NB4 (cell line): ENCODE measurements at regions not wholly inside any gene's neighbourhood (a gene's known extent, or its start where the extent isn't known, plus 50 kb on each side); places are given as distances from the start of the nearest gene placed in this dataset.

ENCODE experiments used
- MYC ChIP-seq: IDR thresholded peaks from 2 replicates; pipeline ENCODE4 v1.6.1; 2011; ENCODE audit warnings: low read depth, low read length
- POLR2A ChIP-seq: IDR thresholded peaks from 2 replicates; pipeline ENCODE4 v1.6.1; 2011; ENCODE audit warnings: mild to moderate bottlenecking; ENCODE audit not compliant: insufficient read length; ENCODE audit errors: extremely low read depth
- TF ChIP-seq, protein P1 (sequence below): IDR thresholded peaks from 2 replicates; pipeline ENCODE4 v1.6.1; 2011; ENCODE audit warnings: low read depth, low read length
- TF ChIP-seq, protein P2 (sequence below): IDR thresholded peaks from one replicate; pipeline ENCODE4 v1.5.1; 2012; ENCODE audit warnings: low read depth, low read length

- TF ChIP-seq, protein P1, sequence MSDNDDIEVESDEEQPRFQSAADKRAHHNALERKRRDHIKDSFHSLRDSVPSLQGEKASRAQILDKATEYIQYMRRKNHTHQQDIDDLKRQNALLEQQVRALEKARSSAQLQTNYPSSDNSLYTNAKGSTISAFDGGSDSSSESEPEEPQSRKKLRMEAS = no peak
- TF ChIP-seq MYC (no peak), POLR2A (no peak)
- TF ChIP-seq, protein P2, sequence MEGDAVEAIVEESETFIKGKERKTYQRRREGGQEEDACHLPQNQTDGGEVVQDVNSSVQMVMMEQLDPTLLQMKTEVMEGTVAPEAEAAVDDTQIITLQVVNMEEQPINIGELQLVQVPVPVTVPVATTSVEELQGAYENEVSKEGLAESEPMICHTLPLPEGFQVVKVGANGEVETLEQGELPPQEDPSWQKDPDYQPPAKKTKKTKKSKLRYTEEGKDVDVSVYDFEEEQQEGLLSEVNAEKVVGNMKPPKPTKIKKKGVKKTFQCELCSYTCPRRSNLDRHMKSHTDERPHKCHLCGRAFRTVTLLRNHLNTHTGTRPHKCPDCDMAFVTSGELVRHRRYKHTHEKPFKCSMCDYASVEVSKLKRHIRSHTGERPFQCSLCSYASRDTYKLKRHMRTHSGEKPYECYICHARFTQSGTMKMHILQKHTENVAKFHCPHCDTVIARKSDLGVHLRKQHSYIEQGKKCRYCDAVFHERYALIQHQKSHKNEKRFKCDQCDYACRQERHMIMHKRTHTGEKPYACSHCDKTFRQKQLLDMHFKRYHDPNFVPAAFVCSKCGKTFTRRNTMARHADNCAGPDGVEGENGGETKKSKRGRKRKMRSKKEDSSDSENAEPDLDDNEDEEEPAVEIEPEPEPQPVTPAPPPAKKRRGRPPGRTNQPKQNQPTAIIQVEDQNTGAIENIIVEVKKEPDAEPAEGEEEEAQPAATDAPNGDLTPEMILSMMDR = no peak
These were observed 686.3 kb downstream of the NTRK3 start for GRCh38 chr15:87570206-87570605.
